K562 (cell line): ENCODE measurements at regions not wholly inside any gene's neighbourhood (a gene's known extent, or its start where the extent isn't known, plus 50 kb on each side); places are given as distances from the start of the nearest gene placed in this dataset.

Experiments
- ATAC-seq: fragments of 200-7000 bp; cut with Tn5 transposase; 3 replicates; pipeline ENCODE4 v1.9.1; 2020; ENCODE audit warnings: moderate library complexity
- BruUV-seq: library from RNA; stranded (reverse); fragments of 400-500 nt; replicated peaks from 2 replicates; lab custom pipeline; 2021; lab: Mats Ljungman, UMichigan
- CTCF ChIA-PET: fragments of 300-600 bp; formaldehyde crosslinking; extraction: SDS; loops from one replicate; lab custom pipeline; 2021; ENCODE audit warnings: low intra/inter-chr PET ratio; lab: Yijun Ruan, JAX
- POLR2A ChIA-PET: fragments of 300-600, 350-650 bp; sonication (Branson Sonifier 250); formaldehyde crosslinking; extraction: SDS; loops from one replicate; lab custom pipeline; 2021; ENCODE audit warnings: antibody characterized with exemption, inconsistent platforms; lab: Yijun Ruan, JAX
- DNase-seq, 4 experiments: peaks; one replicate each; pipeline versions ENCODE4 v3.0.0 to v3.0.0-alpha.2; 2011 to 2018; ENCODE audit warnings: low spot score in 3 of 4, mixed read lengths in 3 of 4; ENCODE audit errors: extremely low read depth in 1 of 4
- FAIRE-seq: peaks from 2 replicates; lab custom pipeline; 2011; peaks lifted over from hg19 to GRCh38; lab: Jason Lieb, UNC
- H2AFZ ChIP-seq: 2 replicates; pipeline ENCODE4 v1.6.0; 2011; ENCODE audit warnings: low read depth, low read length, control low read depth, inconsistent platforms
- H3K27ac ChIP-seq: fragments of 200-600 bp; 3 replicates; pipeline ENCODE4 v1.8.0; 2011; ENCODE audit warnings: low read depth, mild to moderate bottlenecking, control low read depth, inconsistent platforms, low read length, moderate library complexity, mixed read lengths; ENCODE audit errors: extremely low read depth
- H3K27me3 ChIP-seq, 2 experiments: fragments of 300-600 bp in 1 of 2; 2 replicates in 1 of 2; 3 replicates in 1 of 2; pipeline versions ENCODE4 v1.6.0 to v1.8.0; 2011; ENCODE audit warnings: inconsistent platforms in 2 of 2, low read length in 2 of 2, mild to moderate bottlenecking in 1 of 2, mixed read lengths in 1 of 2, moderate library complexity in 1 of 2; ENCODE audit not compliant: control insufficient read depth in 2 of 2, insufficient read depth in 2 of 2
- H3K36me3 ChIP-seq: fragments of 300-600 bp; 3 replicates; pipeline ENCODE4 v1.8.0; 2011; ENCODE audit warnings: mild to moderate bottlenecking, low read length, inconsistent platforms; ENCODE audit not compliant: control insufficient read depth, insufficient read depth
- H3K4me1 ChIP-seq, 2 experiments: fragments of 200-600 bp in 1 of 2; replicated peaks in 1 of 2; 2 replicates in 1 of 2; 3 replicates in 1 of 2; pipeline versions ENCODE4 v1.5.1 to v1.8.0; 2011; ENCODE audit warnings: inconsistent platforms in 2 of 2, low read length in 2 of 2, mild to moderate bottlenecking in 1 of 2, mixed read lengths in 1 of 2, moderate library complexity in 1 of 2; ENCODE audit not compliant: control insufficient read depth in 2 of 2, insufficient read depth in 2 of 2
- H3K4me2 ChIP-seq: 2 replicates; pipeline ENCODE4 v1.6.1; 2011; ENCODE audit warnings: low read length, control low read depth, inconsistent platforms, mixed read lengths; ENCODE audit not compliant: insufficient read depth
- H3K4me3 ChIP-seq: fragments of 200-600 bp; sonication (generic), shearing (Covaris generic); 2 replicates; pipeline ENCODE4 v1.5.1; 2016; ENCODE audit warnings: control low read depth, inconsistent platforms
- H3K79me2 ChIP-seq: fragments of 200-600 bp; 3 replicates; pipeline ENCODE4 v1.8.0; 2011; ENCODE audit warnings: low read length, inconsistent platforms; ENCODE audit not compliant: control insufficient read depth, insufficient read depth
- H3K9ac ChIP-seq, 2 experiments: 2 replicates each; pipeline versions ENCODE4 v1.6.0 to v1.6.1; 2011; ENCODE audit warnings: low read depth in 2 of 2, low read length in 2 of 2, control low read depth in 1 of 2, inconsistent platforms in 1 of 2, mild to moderate bottlenecking in 1 of 2, mixed read lengths in 1 of 2; ENCODE audit not compliant: insufficient read depth in 1 of 2
- H3K9me1 ChIP-seq: one replicate; pipeline ENCODE4 v1.6.0; 2011; ENCODE audit warnings: inconsistent platforms, mild to moderate bottlenecking, low read length, moderate library complexity; ENCODE audit not compliant: control insufficient read depth, insufficient read depth
- H3K9me3 ChIP-seq: replicated peaks from 2 replicates; pipeline ENCODE4 v1.5.1; 2011; ENCODE audit warnings: low read depth, low read length, inconsistent platforms; ENCODE audit not compliant: control insufficient read depth, insufficient read depth
- H4K20me1 ChIP-seq: replicated peaks from 2 replicates; pipeline ENCODE4 v1.6.1; 2011; ENCODE audit warnings: low read length, inconsistent platforms, mixed read lengths; ENCODE audit not compliant: control insufficient read depth, insufficient read depth
- CBX8 ChIP-seq: fragments of 200-600 bp; sonication (generic); IDR thresholded peaks from 2 replicates; pipeline ENCODE4 v1.6.1; 2012; ENCODE audit warnings: borderline replicate concordance, mixed run types, low read depth, mild to moderate bottlenecking, moderate library complexity, mixed read lengths, low read length, control low read depth, inconsistent platforms; ENCODE audit not compliant: poor library complexity, severe bottlenecking; ENCODE audit errors: extremely low read depth
- CUX1 ChIP-seq: fragments of 200-800 bp; sonication (Bioruptor generic); IDR thresholded peaks from 2 replicates; pipeline ENCODE4 v1.6.1; 2016; ENCODE audit warnings: missing genetic modification characterization, missing compliant biosample characterization
- ZBED1 ChIP-seq: IDR thresholded peaks from 2 replicates; pipeline ENCODE4 v1.6.1; 2014
- ZMIZ1 ChIP-seq, 2 experiments: fragments of 150-350 bp in 1 of 2; IDR thresholded peaks; 2 replicates each; pipeline ENCODE4 v1.6.1; 2012 to 2016; ENCODE audit warnings: low read depth in 2 of 2, low read length in 2 of 2, mild to moderate bottlenecking in 1 of 2, moderate library complexity in 1 of 2
- ZNF277 ChIP-seq: fragments of 250-450 bp; sonication (Bioruptor Pico); IDR thresholded peaks from 2 replicates; pipeline ENCODE4 v1.8.0; 2022; ENCODE audit warnings: inconsistent platforms, mild to moderate bottlenecking, moderate library complexity, borderline replicate concordance
- WGBS: fragments of 100-300 bp; shearing (Covaris generic); methylation state at CpG from one replicate; pipeline ENCODE4 v1.1.6; 2016; ENCODE audit warnings: low coverage, mixed read lengths; ENCODE audit not compliant: insufficient coverage; ENCODE audit errors: missing lambda C conversion rate; 5-methylcytosine and 5-hydroxymethylcytosine counted together
- in situ Hi-C: fragments of 300-500 bp; cut with MboI; formaldehyde crosslinking; loops from 4 replicates; pipeline ENCODE4 v1.15.0; 2018; ENCODE audit warnings: inconsistent platforms, mixed read lengths
- intact Hi-C: fragments of 100-400 bp; cut with micrococcal nuclease; formaldehyde crosslinking; loops from 2 replicates; pipeline ENCODE4 v1.14.2; 2022

- H3K4me1 ChIP-seq: peaks cover 0 to 6% of the 10 kb centered on the region in 2 experiments; a peak in 1 of 5 replicates
- H3K79me2 ChIP-seq: no peaks in the 10 kb centered on the region
- no peaks in the 10 kb centered on the region for H3K9me3 ChIP-seq
- TF ChIP-seq ZNF277 (CRISPR knock-in tag): no peak
- TF ChIP-seq ZMIZ1 (IDR thresholded peaks at IDR 0.05; ENCODE audit: low read depth in 2 of 2, low read length in 2 of 2): no peak
- no peak for TF ChIP-seq CBX8
- TF ChIP-seq CUX1 (CRISPR knock-in tag): no peak
- TF ChIP-seq ZBED1: no peak
- no peak for DNase-seq
- ChIA-PET CTCF (no interaction called here), POLR2A (interaction anchor here (0.7 kb wide), 1 partner anchor 314 kb away, joined by 3 read pairs; no protein-coding TSS in a partner anchor)
- no peak overlapping the region for H3K4me3 ChIP-seq
- H3K27me3 ChIP-seq: peaks cover 61 to 80% of the 10 kb centered on the region in 2 experiments; a peak in 4 of 5 replicates
- H3K9me1 ChIP-seq: peaks cover 3% of the 10 kb centered on the region
- H3K4me2 ChIP-seq: no peak overlapping the region
- no peaks in the 10 kb centered on the region for H3K36me3 ChIP-seq
- H3K9ac ChIP-seq: no peak overlapping the region
- no peak for FAIRE-seq
- intact Hi-C loops (no loop called here), in situ Hi-C loops (no loop called here)
- no peak overlapping the region for H2AFZ ChIP-seq
- H4K20me1 ChIP-seq: no peaks in the 10 kb centered on the region; the same call in 1 of the 2 replicates
- no peak overlapping the region for H3K27ac ChIP-seq
- WGBS: 21% methylated on average over 5 of the region's 5 CpGs
- no TSS peak for BruUV-seq
- no peak for ATAC-seq
Measured at GRCh38 chr3:194750491-194750828, 64.8 kb downstream of the FAM43A start.
